Adrenal gland (tissue), 9 donors: ENCODE measurements at regions not wholly inside any gene's neighbourhood (a gene's known extent, or its start where the extent isn't known, plus 50 kb on each side); places are given as distances from the start of the nearest gene placed in this dataset.

Experiments
- DNase-seq, 7 donors: peaks; one replicate each; pipeline ENCODE4 v3.0.0-alpha.2; 2019 to 2020
- H3K27ac ChIP-seq, 5 donors: fragments of 200-600 bp; sonication (generic) in 4 of 5; 1 replicate in 3 of 5; 2 replicates in 2 of 5; pipeline versions ENCODE4 v1.5.1 to v1.8.0; 2016 to 2020; ENCODE audit warnings: mild to moderate bottlenecking in 1 of 5
- H3K27me3 ChIP-seq: fragments of 200-600 bp; 2 replicates; pipeline ENCODE4 v1.8.0; 2021
- H3K36me3 ChIP-seq, 2 donors: fragments of 200-600 bp; replicated peaks in 1 of 2; 1 replicate in 1 of 2; 2 replicates in 1 of 2; pipeline versions ENCODE4 v1.5.1 to v1.8.0; 2018 to 2022
- H3K4me1 ChIP-seq, 2 donors: fragments of 200-600 bp; replicated peaks in 1 of 2; 1 replicate in 1 of 2; 2 replicates in 1 of 2; pipeline versions ENCODE4 v1.5.1 to v1.8.0; 2018 to 2021
- H3K4me3 ChIP-seq, 4 donors: fragments of 200-600 bp; sonication (generic) in 3 of 4; one replicate each; pipeline ENCODE4 v1.5.1; 2016 to 2018
- H3K9me3 ChIP-seq, 3 donors: fragments of 200-600 bp; sonication (generic) in 1 of 3; replicated peaks in 1 of 3; 1 replicate in 2 of 3; 2 replicates in 1 of 3; pipeline versions ENCODE4 v1.5.1 to v1.8.0; 2016 to 2021
- POLR2A ChIP-seq, 2 donors: fragments of 450-650 bp; IDR thresholded peaks; one replicate each; pipeline ENCODE4 v1.6.1; 2017; ENCODE audit warnings: antibody characterized with exemption in 2 of 2, mild to moderate bottlenecking in 2 of 2, moderate library complexity in 1 of 2
- WGBS, 4 donors: extraction: QIAGEN DNeasy Blood & Tissue Kit in 2 of 4; methylation state at CpG; one replicate each; pipeline versions ENCODE4 v1.1.5 to v1.1.7; 2013 to 2017; 5-methylcytosine and 5-hydroxymethylcytosine counted together
- intact Hi-C, 2 donors: fragments of 100-400 bp; cut with DNase I; formaldehyde crosslinking; loops; one replicate each; pipeline versions ENCODE4 v1.14.1 to v1.15.0; 2022 to 2023
- TF ChIP-seq, protein P1 (sequence below), 6 experiments: fragments of 450-650 bp in 4 of 6; fragments of 200-600 bp in 2 of 6; sonication (generic) in 1 of 6; IDR thresholded peaks; 1 replicate in 5 of 6; 2 replicates in 1 of 6; pipeline versions ENCODE4 v1.5.1 to v1.8.0; 2016 to 2021; ENCODE audit warnings: antibody characterized with exemption in 6 of 6, mild to moderate bottlenecking in 2 of 6, moderate library complexity in 1 of 6
- donor health status: healthy with polysubstance abuse.
- donor health status: Bipolar disorder and iron deficiency.
- donor health status: DM: yes; HTN: yes; CAD: no.
- donor health status: DM: no; HTN: no; CAD: no.
- donor health status: DM: no; HTN: no; CAD: no.

DNA sequence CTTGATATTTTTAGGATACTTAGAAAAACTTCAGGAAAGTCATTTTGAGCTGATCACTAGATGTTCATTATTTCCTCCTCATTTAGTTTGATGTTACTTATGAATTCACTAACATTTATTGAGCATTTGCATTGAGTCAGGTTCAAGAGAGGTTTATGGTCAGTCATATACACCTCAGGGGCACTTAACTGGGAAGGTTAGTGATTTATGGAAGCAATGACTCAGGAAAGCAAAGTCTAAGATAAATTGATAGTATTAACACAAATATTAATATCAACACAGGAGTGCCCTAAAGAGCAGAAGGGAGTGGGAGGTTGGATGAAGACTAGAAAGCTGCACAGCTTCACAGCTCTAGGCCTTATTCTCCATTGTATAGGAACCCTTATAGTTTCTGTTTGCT lies 177.0 kb upstream of the TNFAIP3 start:
- Histone ChIP-seq H3K9me3 (no peaks in the 10 kb centered on the region), H3K4me3 (no peak overlapping the region), H3K4me1 (no peaks in the 10 kb centered on the region), H3K27me3 (no peaks in the 10 kb centered on the region), H3K27ac (no peak overlapping the region), H3K36me3 (no peaks in the 10 kb centered on the region)
- TF ChIP-seq, protein P1, sequence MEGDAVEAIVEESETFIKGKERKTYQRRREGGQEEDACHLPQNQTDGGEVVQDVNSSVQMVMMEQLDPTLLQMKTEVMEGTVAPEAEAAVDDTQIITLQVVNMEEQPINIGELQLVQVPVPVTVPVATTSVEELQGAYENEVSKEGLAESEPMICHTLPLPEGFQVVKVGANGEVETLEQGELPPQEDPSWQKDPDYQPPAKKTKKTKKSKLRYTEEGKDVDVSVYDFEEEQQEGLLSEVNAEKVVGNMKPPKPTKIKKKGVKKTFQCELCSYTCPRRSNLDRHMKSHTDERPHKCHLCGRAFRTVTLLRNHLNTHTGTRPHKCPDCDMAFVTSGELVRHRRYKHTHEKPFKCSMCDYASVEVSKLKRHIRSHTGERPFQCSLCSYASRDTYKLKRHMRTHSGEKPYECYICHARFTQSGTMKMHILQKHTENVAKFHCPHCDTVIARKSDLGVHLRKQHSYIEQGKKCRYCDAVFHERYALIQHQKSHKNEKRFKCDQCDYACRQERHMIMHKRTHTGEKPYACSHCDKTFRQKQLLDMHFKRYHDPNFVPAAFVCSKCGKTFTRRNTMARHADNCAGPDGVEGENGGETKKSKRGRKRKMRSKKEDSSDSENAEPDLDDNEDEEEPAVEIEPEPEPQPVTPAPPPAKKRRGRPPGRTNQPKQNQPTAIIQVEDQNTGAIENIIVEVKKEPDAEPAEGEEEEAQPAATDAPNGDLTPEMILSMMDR (IDR thresholded peaks at IDR 0.05), result no peak
- intact Hi-C loops, result no loop called here
- DNase-seq, result no peak

DNA sequence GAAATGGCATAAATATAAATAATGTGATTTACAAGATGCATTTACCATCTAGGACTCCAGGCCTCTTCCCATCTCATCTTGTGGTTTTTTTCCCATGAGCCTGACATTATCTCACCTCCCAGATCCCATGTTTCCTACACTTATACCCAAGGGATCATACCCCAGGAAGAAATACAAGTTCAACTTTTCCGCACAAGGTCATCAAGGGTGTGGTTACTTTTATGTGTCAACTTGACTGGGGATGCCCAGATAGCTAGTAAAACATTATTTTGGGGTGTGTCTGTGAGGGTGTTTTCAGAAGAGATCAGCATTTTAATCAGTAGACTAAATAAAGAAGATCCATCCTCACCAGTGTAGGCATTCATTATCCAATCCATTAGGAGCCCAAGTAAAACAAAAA lies 176.3 kb upstream of the TNFAIP3 start:
- 91 to 100% (median 95%) methylated on average over 1 of the region's 1 CpG for WGBS, 4 donors
- DNase-seq, result no peak
- H3K27me3 ChIP-seq, result no peaks in the 10 kb centered on the region
- TF ChIP-seq POLR2A (IDR thresholded peaks at IDR 0.05), result no peak
- TF ChIP-seq, protein P1 (IDR thresholded peaks at IDR 0.05), result no peak
- no peaks in the 10 kb centered on the region for H3K36me3 ChIP-seq
- no peaks in the 10 kb centered on the region for H3K9me3 ChIP-seq
- H3K27ac ChIP-seq, result no peak overlapping the region
- intact Hi-C loops, result no loop called here
- H3K4me1 ChIP-seq, result no peaks in the 10 kb centered on the region
- no peak overlapping the region for H3K4me3 ChIP-seq

DNA sequence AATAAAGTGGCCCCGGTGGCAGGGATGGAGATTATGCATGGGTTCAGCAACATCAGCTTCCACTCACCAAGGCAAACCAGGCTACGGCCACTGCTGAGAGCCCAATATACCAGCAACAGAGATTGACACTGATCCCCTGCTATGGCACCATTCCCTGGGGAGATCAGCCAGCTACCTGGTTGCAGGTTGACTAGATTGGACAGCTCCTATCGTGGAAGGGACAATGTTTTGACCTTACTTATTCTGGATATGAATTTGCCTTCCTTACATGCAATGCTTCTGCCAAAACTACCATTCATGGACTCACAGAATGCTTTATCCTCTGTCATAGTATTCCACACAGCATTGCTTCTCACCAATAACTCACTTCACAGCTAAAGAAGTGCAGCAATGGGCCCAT lies 174.8 kb upstream of the TNFAIP3 start:
- H3K4me3 ChIP-seq, result no peak overlapping the region
- H3K27me3 ChIP-seq, result no peaks in the 10 kb centered on the region
- H3K36me3 ChIP-seq, result no peaks in the 10 kb centered on the region
- WGBS, 4 donors, result 72 to 91% (median 82%) methylated on average over 2 to 3 of the region's 3 CpGs
- no peak for DNase-seq
- no peak overlapping the region for H3K27ac ChIP-seq
- H3K4me1 ChIP-seq, result no peaks in the 10 kb centered on the region
- TF ChIP-seq, protein P1 (IDR thresholded peaks at IDR 0.05), result no peak
- no peak for TF ChIP-seq POLR2A (IDR thresholded peaks at IDR 0.05)
- H3K9me3 ChIP-seq, result no peaks in the 10 kb centered on the region
- intact Hi-C loops, result no loop called here

DNA sequence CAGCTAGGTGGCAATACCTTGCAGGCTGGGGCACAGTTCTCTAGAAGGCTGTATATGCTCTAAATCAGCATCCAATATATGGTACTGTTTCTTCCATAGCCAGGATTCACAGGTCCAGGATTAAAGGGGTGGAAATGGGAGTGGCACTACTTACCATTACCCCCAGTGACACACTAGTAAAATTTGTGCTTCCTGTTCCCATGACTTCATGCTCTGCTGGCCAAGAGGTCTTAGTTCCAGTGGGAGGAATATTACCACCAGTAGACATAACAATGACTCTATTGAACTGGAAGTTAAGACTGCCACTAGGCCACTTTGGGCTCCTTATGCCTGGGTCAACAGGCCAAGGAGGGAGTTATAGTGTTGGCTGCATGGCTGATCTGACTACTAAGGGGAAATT lies 174.3 kb upstream of the TNFAIP3 start:
- intact Hi-C loops, result no loop called here
- H3K27me3 ChIP-seq, result no peaks in the 10 kb centered on the region
- H3K36me3 ChIP-seq, result no peaks in the 10 kb centered on the region
- TF ChIP-seq, protein P1 (IDR thresholded peaks at IDR 0.05), result no peak
- no peak for TF ChIP-seq POLR2A (IDR thresholded peaks at IDR 0.05)
- no peaks in the 10 kb centered on the region for H3K9me3 ChIP-seq
- H3K4me1 ChIP-seq, result no peaks in the 10 kb centered on the region
- no peak overlapping the region for H3K27ac ChIP-seq
- H3K4me3 ChIP-seq, result no peak overlapping the region
- DNase-seq, result no peak
